SW 1271 (cell line): ENCODE measurements at regions not wholly inside any gene's neighbourhood (a gene's known extent, or its start where the extent isn't known, plus 50 kb on each side); places are given as distances from the start of the nearest gene placed in this dataset.
"Not testable (repeated sequence)": the region's sequence is repeated elsewhere in the genome, so short reads cannot be mapped to it uniquely, and the experiment has no call there.

ENCODE experiments used
- DNase-seq, 2 experiments: peaks; one replicate each; lab custom pipeline; 2025; lab: John Stamatoyannopoulos, UW

- DNase-seq, result no peak
Measured at GRCh38 chr20:22690616-22691179, 106.3 kb upstream of the FOXA2 start.

- DNase-seq, result peak; percentile 23 to 76
Measured at GRCh38 chr20:22691369-22692118, 107.2 kb upstream of the FOXA2 start.

- DNase-seq, result no peak
Measured at GRCh38 chr20:22692119-22692475, 107.7 kb upstream of the FOXA2 start.

GRCh38 chr20:22692620-22693019 lies 108.2 kb upstream of the FOXA2 start:
- not testable (repeated sequence) for DNase-seq

GRCh38 chr20:22696759-22697158 lies 112.4 kb upstream of the FOXA2 start:
- DNase-seq, result no peak

- DNase-seq, result no peak
Measured at GRCh38 chr20:22698259-22698842, 114.0 kb upstream of the FOXA2 start.

GRCh38 chr20:22699396-22699795 lies 115.0 kb upstream of the FOXA2 start:
- no peak for DNase-seq

GRCh38 chr20:22700367-22700766 lies 116.0 kb upstream of the FOXA2 start:
- DNase-seq, result no peak

- no peak for DNase-seq
Measured at GRCh38 chr20:22701679-22702308, 117.4 kb upstream of the FOXA2 start.

- DNase-seq, result no peak
Measured at GRCh38 chr20:22703843-22704242, 119.5 kb upstream of the FOXA2 start.

- no peak for DNase-seq
Measured at GRCh38 chr20:22711971-22712755, 127.8 kb upstream of the FOXA2 start.

GRCh38 chr20:22716821-22717351 lies 132.5 kb upstream of the FOXA2 start:
- DNase-seq, result peak in 1 of 2 experiments; percentile 40

- DNase-seq, result peak in 1 of 2 experiments; percentile 84
Measured at GRCh38 chr20:22717466-22717865, 133.1 kb upstream of the FOXA2 start.

- DNase-seq, result no peak
Measured at GRCh38 chr20:22719167-22719591, 134.8 kb upstream of the FOXA2 start.

- DNase-seq, result no peak
Measured at GRCh38 chr20:22720206-22720605, 135.8 kb upstream of the FOXA2 start.

- no peak for DNase-seq
Measured at GRCh38 chr20:22722811-22723210, 138.4 kb upstream of the FOXA2 start.

- DNase-seq, result no peak
Measured at GRCh38 chr20:22723659-22724058, 139.3 kb upstream of the FOXA2 start.

- no peak for DNase-seq
Measured at GRCh38 chr20:22728146-22728745, 143.9 kb upstream of the FOXA2 start.

GRCh38 chr20:22729180-22729579 lies 144.8 kb upstream of the FOXA2 start:
- DNase-seq, result peak; percentile 32 to 63

- DNase-seq, result no peak
Measured at GRCh38 chr20:22729616-22730236, 145.4 kb upstream of the FOXA2 start.

- no peak for DNase-seq
Measured at GRCh38 chr20:22732751-22733150, 148.4 kb upstream of the FOXA2 start.
